HepG2 (cell line): ENCODE measurements at regions not wholly inside any gene's neighbourhood (a gene's known extent, or its start where the extent isn't known, plus 50 kb on each side); places are given as distances from the start of the nearest gene placed in this dataset.

ENCODE experiments used
- EEA1 ChIP-seq: sonication (generic); formaldehyde crosslinking; IDR thresholded peaks from 2 replicates; pipeline ENCODE4 v1.5.1; 2020; ENCODE audit warnings: mild to moderate bottlenecking, missing genetic modification reagents, borderline replicate concordance
- FOXM1 ChIP-seq: sonication (generic); formaldehyde crosslinking; IDR thresholded peaks from 2 replicates; pipeline ENCODE4 v1.5.0; 2020; ENCODE audit warnings: missing genetic modification reagents
- FOXO4 ChIP-seq: sonication (generic); formaldehyde crosslinking; conservative IDR thresholded peaks from 2 replicates; pipeline ENCODE4 v1.8.1; 2023; ENCODE audit warnings: missing genetic modification reagents
- FOXP1 ChIP-seq, 2 experiments: fragments of 450-650 bp in 1 of 2; IDR thresholded peaks; 2 replicates each; pipeline ENCODE4 v1.6.1; 2017 to 2018; ENCODE audit warnings: antibody characterized with exemption in 1 of 2
- GATAD1 ChIP-seq: IDR thresholded peaks from 2 replicates; pipeline ENCODE4 v1.6.1; 2016; ENCODE audit warnings: missing genetic modification reagents, missing compliant biosample characterization
- HNF4G ChIP-seq, 2 experiments: sonication (generic) in 1 of 2; formaldehyde crosslinking in 1 of 2; IDR thresholded peaks; 2 replicates each; pipeline versions ENCODE4 v1.4.0 to v1.6.1; 2011 to 2020; ENCODE audit warnings: borderline replicate concordance in 2 of 2, low read depth in 2 of 2, mild to moderate bottlenecking in 2 of 2, low read length in 1 of 2, missing genetic modification reagents in 1 of 2, moderate library complexity in 1 of 2
- KAT8 ChIP-seq: IDR thresholded peaks from 2 replicates; pipeline ENCODE4 v1.6.1; 2016; ENCODE audit warnings: missing genetic modification reagents, missing compliant biosample characterization
- NFIB ChIP-seq: sonication (generic); formaldehyde crosslinking; IDR thresholded peaks from 2 replicates; pipeline ENCODE4 v1.9.0; 2021; ENCODE audit warnings: missing genetic modification reagents, mild to moderate bottlenecking, borderline replicate concordance
- PCBP1 ChIP-seq: fragments of 200-400 bp; formaldehyde crosslinking; IDR thresholded peaks from 2 replicates; pipeline ENCODE4 v1.6.1; 2017; ENCODE audit warnings: mild to moderate bottlenecking, low read depth, low read length, borderline replicate concordance
- PCBP2 ChIP-seq: fragments of 200-400 bp; formaldehyde crosslinking; optimal IDR thresholded peaks from 2 replicates; pipeline ENCODE3; 2018; ENCODE audit warnings: low read length, low read depth; ENCODE audit not compliant: poor library complexity, severe bottlenecking
- PHB2 ChIP-seq: fragments of 450-650 bp; IDR thresholded peaks from 2 replicates; pipeline ENCODE4 v1.6.1; 2018; ENCODE audit not compliant: partially characterized antibody
- PTBP1 ChIP-seq: fragments of 200-400 bp; formaldehyde crosslinking; IDR thresholded peaks from 2 replicates; pipeline ENCODE4 v1.6.1; 2018; ENCODE audit warnings: low read length, low read depth; ENCODE audit not compliant: poor library complexity, severe bottlenecking
- RBM22 ChIP-seq: fragments of 200-400 bp; formaldehyde crosslinking; optimal IDR thresholded peaks from 2 replicates; pipeline ENCODE3; 2017; ENCODE audit warnings: mild to moderate bottlenecking, low read length, moderate library complexity
- RFX3 ChIP-seq: IDR thresholded peaks from 2 replicates; pipeline ENCODE4 v1.6.1; 2016; ENCODE audit warnings: missing biosample characterization, missing genetic modification reagents
- RFXANK ChIP-seq: IDR thresholded peaks from 2 replicates; pipeline ENCODE4 v1.6.1; 2016
- RFXAP ChIP-seq: sonication (generic); formaldehyde crosslinking; IDR thresholded peaks from 2 replicates; pipeline ENCODE4 v1.4.0; 2020; ENCODE audit warnings: missing genetic modification reagents, borderline replicate concordance
- RXRA ChIP-seq: sonication (generic); formaldehyde crosslinking; IDR thresholded peaks from 2 replicates; pipeline ENCODE4 v1.5.1; 2020; ENCODE audit warnings: missing genetic modification reagents
- SAFB2 ChIP-seq: sonication (generic); formaldehyde crosslinking; IDR thresholded peaks from 2 replicates; pipeline ENCODE4 v1.5.1; 2020; ENCODE audit warnings: missing genetic modification reagents, low read depth, mild to moderate bottlenecking, borderline replicate concordance
- TAF15 ChIP-seq: fragments of 200-400 bp; formaldehyde crosslinking; IDR thresholded peaks from one replicate; pipeline ENCODE4 v1.6.1; 2018; ENCODE audit warnings: mild to moderate bottlenecking, low read depth, low read length; ENCODE audit not compliant: poor library complexity, severe bottlenecking
- TOPORS ChIP-seq: sonication (generic); formaldehyde crosslinking; IDR thresholded peaks from 2 replicates; pipeline ENCODE4 v1.8.0; 2023; ENCODE audit warnings: mild to moderate bottlenecking, missing genetic modification reagents
- ZBTB14 ChIP-seq: sonication (generic); formaldehyde crosslinking; IDR thresholded peaks from 2 replicates; pipeline ENCODE4 v1.4.0; 2020; ENCODE audit warnings: missing genetic modification reagents
- ZBTB20 ChIP-seq: sonication (generic); formaldehyde crosslinking; IDR thresholded peaks from 2 replicates; pipeline ENCODE4 v1.8.1; 2023; ENCODE audit warnings: missing genetic modification reagents, low read depth, mild to moderate bottlenecking, borderline replicate concordance
- ZNF317 ChIP-seq: sonication (generic); formaldehyde crosslinking; IDR thresholded peaks from 2 replicates; pipeline ENCODE4 v1.5.0; 2020; ENCODE audit warnings: mild to moderate bottlenecking, missing genetic modification reagents
- TF ChIP-seq, protein P1 (sequence below): IDR thresholded peaks from 2 replicates; pipeline ENCODE4 v1.6.1; 2016; ENCODE audit warnings: low read depth

- peak; percentile 86; the same call in 1 of the 2 replicates for TF ChIP-seq FOXO4
- TF ChIP-seq KAT8 (CRISPR knock-in tag), result peak; percentile 15; the same call in 1 of the 2 replicates
- no peak for TF ChIP-seq PCBP2
- no peak for TF ChIP-seq PHB2
- no peak for TF ChIP-seq RFXAP
- no peak for TF ChIP-seq PTBP1
- TF ChIP-seq TAF15, result no peak
- TF ChIP-seq FOXM1 (CRISPR knock-in tag), result no peak
- peak; percentile 76 for TF ChIP-seq TOPORS (CRISPR knock-in tag)
- TF ChIP-seq RFX3 (CRISPR knock-in tag), result no peak
- TF ChIP-seq ZBTB14 (CRISPR knock-in tag), result no peak
- TF ChIP-seq RXRA (CRISPR knock-in tag), result no peak
- no peak for TF ChIP-seq RBM22
- no peak for TF ChIP-seq HNF4G (IDR thresholded peaks at IDR 0.05; ENCODE audit: borderline replicate concordance, low read depth, low read length)
- no peak; the same call in 1 of the 2 replicates for TF ChIP-seq HNF4G (CRISPR knock-in tag; IDR thresholded peaks at IDR 0.05; ENCODE audit: borderline replicate concordance, low read depth)
- TF ChIP-seq FOXP1 (IDR thresholded peaks at IDR 0.05), result no peak
- TF ChIP-seq FOXP1 (CRISPR knock-in tag; IDR thresholded peaks at IDR 0.05), result peak; percentile 80
- TF ChIP-seq NFIB (CRISPR knock-in tag), result no peak
- TF ChIP-seq SAFB2 (CRISPR knock-in tag), result peak; percentile 77; the same call in 1 of the 2 replicates
- TF ChIP-seq, protein P1, sequence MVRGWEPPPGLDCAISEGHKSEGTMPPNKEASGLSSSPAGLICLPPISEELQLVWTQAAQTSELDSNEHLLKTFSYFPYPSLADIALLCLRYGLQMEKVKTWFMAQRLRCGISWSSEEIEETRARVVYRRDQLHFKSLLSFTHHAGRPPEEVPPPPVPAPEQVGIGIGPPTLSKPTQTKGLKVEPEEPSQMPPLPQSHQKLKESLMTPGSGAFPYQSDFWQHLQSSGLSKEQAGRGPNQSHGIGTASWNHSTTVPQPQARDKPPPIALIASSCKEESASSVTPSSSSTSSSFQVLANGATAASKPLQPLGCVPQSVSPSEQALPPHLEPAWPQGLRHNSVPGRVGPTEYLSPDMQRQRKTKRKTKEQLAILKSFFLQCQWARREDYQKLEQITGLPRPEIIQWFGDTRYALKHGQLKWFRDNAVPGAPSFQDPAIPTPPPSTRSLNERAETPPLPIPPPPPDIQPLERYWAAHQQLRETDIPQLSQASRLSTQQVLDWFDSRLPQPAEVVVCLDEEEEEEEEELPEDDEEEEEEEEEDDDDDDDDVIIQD, result no peak
- peak; percentile 43; the same call in 1 of the 2 replicates for TF ChIP-seq ZBTB20
- TF ChIP-seq ZNF317 (CRISPR knock-in tag), result no peak
- TF ChIP-seq PCBP1, result no peak
- TF ChIP-seq EEA1, result peak; percentile 78; the same call in 1 of the 2 replicates
- TF ChIP-seq GATAD1 (CRISPR knock-in tag), result peak; percentile 30; the same call in 1 of the 2 replicates
- TF ChIP-seq RFXANK (CRISPR knock-in tag), result no peak
Observed at GRCh38 chr2:42926434-42927333, 134.3 kb upstream of the HAAO start (continued).
